Breast epithelium (tissue), 4 donors: ENCODE measurements at regions not wholly inside any gene's neighbourhood (a gene's known extent, or its start where the extent isn't known, plus 50 kb on each side); places are given as distances from the start of the nearest gene placed in this dataset.

ENCODE experiments used
- DNase-seq, 2 donors: peaks; one replicate each; pipeline ENCODE4 v3.0.0-alpha.2; 2019; ENCODE audit warnings: low spot score in 2 of 2
- H3K27ac ChIP-seq, 2 donors: fragments of 200-600 bp; sonication (generic) in 1 of 2; one replicate each; pipeline ENCODE4 v1.5.1; 2016 to 2019; ENCODE audit warnings: mild to moderate bottlenecking in 1 of 2
- H3K27me3 ChIP-seq, 2 donors: fragments of 200-600 bp; sonication (generic) in 1 of 2; one replicate each; pipeline versions ENCODE4 v1.5.1 to v1.6.0; 2017 to 2019; ENCODE audit warnings: control low read depth in 1 of 2, mild to moderate bottlenecking in 1 of 2
- H3K36me3 ChIP-seq: fragments of 200-600 bp; one replicate; pipeline ENCODE4 v1.5.1; 2019
- H3K4me1 ChIP-seq, 2 donors: fragments of 200-600 bp; sonication (generic); one replicate each; pipeline ENCODE4 v1.5.1; 2016 to 2019; ENCODE audit warnings: control low read depth in 1 of 2
- H3K4me3 ChIP-seq, 3 donors: fragments of 200-600 bp; sonication (generic); 1 replicate in 2 of 3; 2 replicates in 1 of 3; pipeline ENCODE4 v1.5.1; 2016 to 2019; ENCODE audit warnings: mild to moderate bottlenecking in 3 of 3, moderate library complexity in 2 of 3
- H3K9me3 ChIP-seq, 2 donors: fragments of 200-600 bp; sonication (generic) in 1 of 2; one replicate each; pipeline ENCODE4 v1.5.1; 2016 to 2019; ENCODE audit warnings: control low read depth in 1 of 2
- POLR2A ChIP-seq: fragments of 450-650 bp; IDR thresholded peaks from one replicate; pipeline ENCODE4 v1.6.1; 2016; ENCODE audit warnings: antibody characterized with exemption, mild to moderate bottlenecking, moderate library complexity
- POLR2AphosphoS5 ChIP-seq, 3 donors: sonication (generic); formaldehyde crosslinking; IDR thresholded peaks; one replicate each; pipeline ENCODE4 v1.6.1; 2017; ENCODE audit warnings: antibody characterized with exemption in 3 of 3
- intact Hi-C: fragments of 100-400 bp; cut with DNase I; formaldehyde crosslinking; loops from one replicate; pipeline ENCODE4 v1.15.1; 2023; ENCODE audit warnings: low total_unique reads
- TF ChIP-seq, protein P1 (sequence below), 3 donors: fragments of 450-650 bp; IDR thresholded peaks; one replicate each; pipeline ENCODE4 v1.5.1; 2016 to 2017; ENCODE audit warnings: antibody characterized with exemption in 3 of 3, mild to moderate bottlenecking in 3 of 3, moderate library complexity in 3 of 3

DNA sequence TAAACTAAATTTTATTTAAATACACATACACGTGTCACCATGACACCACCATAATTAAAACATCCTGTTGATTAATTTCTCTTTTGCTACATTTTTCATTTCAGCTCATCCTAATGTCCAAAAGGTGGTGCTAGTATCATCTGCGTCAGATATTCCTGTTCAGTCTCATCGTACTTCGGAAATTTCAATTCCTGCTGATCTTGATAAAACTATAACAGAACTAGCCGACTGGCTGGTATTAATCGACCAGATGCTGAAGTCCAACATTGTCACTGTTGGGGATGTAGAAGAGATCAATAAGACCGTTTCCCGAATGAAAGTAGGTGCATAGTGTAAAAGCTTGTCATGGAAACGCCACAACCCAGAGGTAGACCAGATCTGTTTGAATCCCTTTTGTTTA is 263.4 kb downstream of the UTRN start:
- H3K9me3 ChIP-seq, result no peaks in the 10 kb centered on the region
- DNase-seq, result no peak
- intact Hi-C loops, result no loop called here
- H3K27me3 ChIP-seq, result no peaks in the 10 kb centered on the region
- H3K27ac ChIP-seq, result no peak overlapping the region
- no peak overlapping the region for H3K4me3 ChIP-seq
- H3K4me1 ChIP-seq, result no peaks in the 10 kb centered on the region
- no peaks in the 10 kb centered on the region for H3K36me3 ChIP-seq
- no peak for TF ChIP-seq POLR2AphosphoS5 (IDR thresholded peaks at IDR 0.05)
- TF ChIP-seq, protein P1, sequence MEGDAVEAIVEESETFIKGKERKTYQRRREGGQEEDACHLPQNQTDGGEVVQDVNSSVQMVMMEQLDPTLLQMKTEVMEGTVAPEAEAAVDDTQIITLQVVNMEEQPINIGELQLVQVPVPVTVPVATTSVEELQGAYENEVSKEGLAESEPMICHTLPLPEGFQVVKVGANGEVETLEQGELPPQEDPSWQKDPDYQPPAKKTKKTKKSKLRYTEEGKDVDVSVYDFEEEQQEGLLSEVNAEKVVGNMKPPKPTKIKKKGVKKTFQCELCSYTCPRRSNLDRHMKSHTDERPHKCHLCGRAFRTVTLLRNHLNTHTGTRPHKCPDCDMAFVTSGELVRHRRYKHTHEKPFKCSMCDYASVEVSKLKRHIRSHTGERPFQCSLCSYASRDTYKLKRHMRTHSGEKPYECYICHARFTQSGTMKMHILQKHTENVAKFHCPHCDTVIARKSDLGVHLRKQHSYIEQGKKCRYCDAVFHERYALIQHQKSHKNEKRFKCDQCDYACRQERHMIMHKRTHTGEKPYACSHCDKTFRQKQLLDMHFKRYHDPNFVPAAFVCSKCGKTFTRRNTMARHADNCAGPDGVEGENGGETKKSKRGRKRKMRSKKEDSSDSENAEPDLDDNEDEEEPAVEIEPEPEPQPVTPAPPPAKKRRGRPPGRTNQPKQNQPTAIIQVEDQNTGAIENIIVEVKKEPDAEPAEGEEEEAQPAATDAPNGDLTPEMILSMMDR (IDR thresholded peaks at IDR 0.05), result no peak

DNA sequence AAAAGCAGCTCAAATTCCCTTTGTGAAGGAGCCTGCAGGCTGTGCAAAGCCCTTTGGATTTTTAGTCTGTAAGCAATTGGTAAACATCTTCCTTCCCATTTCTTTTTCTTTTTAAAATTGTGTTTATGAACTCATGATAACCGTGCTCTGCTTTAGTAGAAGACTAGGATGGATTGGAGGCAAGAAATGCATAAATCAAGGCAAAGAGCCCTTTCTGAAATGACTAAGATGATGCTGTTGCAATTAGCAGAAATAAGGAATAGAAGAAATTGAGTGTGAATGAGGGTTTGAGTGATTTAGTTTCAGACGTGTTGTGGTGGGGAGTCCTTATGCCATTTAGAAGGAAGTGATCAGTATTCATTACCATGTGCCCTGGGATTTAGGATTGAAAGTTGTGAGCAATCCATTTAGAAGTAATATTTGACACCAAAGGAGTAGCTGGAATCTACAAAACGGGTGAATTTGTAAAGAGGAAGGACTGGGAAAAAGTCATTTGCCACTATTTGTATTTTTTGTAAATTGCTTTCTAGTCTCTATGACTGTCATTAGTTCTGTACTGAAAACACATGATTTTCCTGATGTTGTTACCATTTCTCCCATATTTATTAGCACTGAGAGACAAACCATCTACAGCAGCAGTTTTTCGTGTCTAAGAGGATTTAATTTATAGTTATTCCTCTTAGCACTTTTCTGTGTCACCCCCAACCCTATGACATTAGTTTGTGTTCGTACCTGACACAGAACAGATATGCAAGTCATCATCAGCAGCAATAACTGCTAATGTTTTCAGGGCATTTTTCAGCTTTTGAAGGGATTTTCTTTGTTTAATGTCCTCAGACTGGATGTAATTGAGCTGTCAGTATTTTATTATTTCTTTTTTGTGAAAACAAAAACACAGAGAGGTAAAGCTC is 265.0 kb downstream of the UTRN start:
- no peaks in the 10 kb centered on the region for H3K4me1 ChIP-seq
- H3K27ac ChIP-seq, result no peak overlapping the region
- no peak for DNase-seq
- no peaks in the 10 kb centered on the region for H3K9me3 ChIP-seq
- intact Hi-C loops, result no loop called here
- TF ChIP-seq POLR2A (no peak), POLR2AphosphoS5 (IDR thresholded peaks at IDR 0.05) (no peak)
- TF ChIP-seq, protein P1 (IDR thresholded peaks at IDR 0.05), result no peak
- H3K4me3 ChIP-seq, result no peak overlapping the region
- no peaks in the 10 kb centered on the region for H3K27me3 ChIP-seq
- H3K36me3 ChIP-seq, result no peaks in the 10 kb centered on the region

DNA sequence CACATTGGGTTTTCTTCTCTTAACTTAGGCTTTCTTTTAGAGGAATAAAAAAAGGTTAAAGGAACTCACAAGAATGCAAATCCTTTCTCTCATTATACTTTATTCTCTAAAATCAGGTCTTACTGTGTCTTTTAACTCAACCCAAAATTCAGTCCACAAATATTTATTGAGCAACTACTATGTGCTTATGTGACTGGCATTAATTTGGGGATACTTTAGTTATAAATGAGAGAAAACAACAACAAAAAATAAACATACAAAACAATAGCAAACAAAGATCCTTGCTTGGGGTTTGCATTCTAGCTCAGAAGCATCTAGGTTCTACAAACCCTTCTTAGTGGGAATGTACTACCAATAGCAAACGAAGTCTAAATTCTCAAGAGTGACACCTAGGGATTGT is 266.2 kb downstream of the UTRN start:
- Histone ChIP-seq H3K4me3 (no peak overlapping the region), H3K9me3 (no peaks in the 10 kb centered on the region), H3K27me3 (no peaks in the 10 kb centered on the region), H3K36me3 (no peaks in the 10 kb centered on the region), H3K4me1 (no peaks in the 10 kb centered on the region), H3K27ac (no peak overlapping the region)
- DNase-seq, result no peak
- intact Hi-C loops, result no loop called here
- TF ChIP-seq POLR2AphosphoS5 (IDR thresholded peaks at IDR 0.05) (no peak), POLR2A (no peak)
- TF ChIP-seq, protein P1 (IDR thresholded peaks at IDR 0.05), result no peak

DNA sequence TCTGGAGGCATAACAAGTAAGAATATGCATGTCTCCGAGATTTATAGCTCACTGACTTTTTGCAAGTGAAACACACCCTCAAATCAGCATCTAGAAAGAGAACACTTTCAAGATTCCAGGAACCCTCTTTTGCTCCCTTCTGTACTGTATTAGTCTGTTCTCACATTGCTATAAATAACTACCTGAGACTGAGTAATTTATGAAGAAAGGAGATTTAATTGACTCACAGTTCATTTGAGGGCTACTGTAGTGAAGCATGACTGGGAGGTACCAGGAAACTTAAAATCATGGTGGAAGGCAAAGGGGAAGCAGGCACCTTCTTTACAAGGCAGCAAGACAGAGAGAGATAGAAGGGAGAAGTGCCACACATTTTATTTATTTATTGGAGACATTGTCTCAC is 269.9 kb downstream of the UTRN start:
- H3K4me3 ChIP-seq, result no peak overlapping the region
- H3K27me3 ChIP-seq, result no peaks in the 10 kb centered on the region
- intact Hi-C loops, result no loop called here
- no peaks in the 10 kb centered on the region for H3K4me1 ChIP-seq
- peaks cover 4% of the 10 kb centered on the region for H3K36me3 ChIP-seq
- no peak for DNase-seq
- TF ChIP-seq POLR2AphosphoS5 (IDR thresholded peaks at IDR 0.05), result no peak
- TF ChIP-seq, protein P1 (IDR thresholded peaks at IDR 0.05), result no peak
- TF ChIP-seq POLR2A, result no peak
- H3K9me3 ChIP-seq, result no peaks in the 10 kb centered on the region
- no peak overlapping the region for H3K27ac ChIP-seq

DNA sequence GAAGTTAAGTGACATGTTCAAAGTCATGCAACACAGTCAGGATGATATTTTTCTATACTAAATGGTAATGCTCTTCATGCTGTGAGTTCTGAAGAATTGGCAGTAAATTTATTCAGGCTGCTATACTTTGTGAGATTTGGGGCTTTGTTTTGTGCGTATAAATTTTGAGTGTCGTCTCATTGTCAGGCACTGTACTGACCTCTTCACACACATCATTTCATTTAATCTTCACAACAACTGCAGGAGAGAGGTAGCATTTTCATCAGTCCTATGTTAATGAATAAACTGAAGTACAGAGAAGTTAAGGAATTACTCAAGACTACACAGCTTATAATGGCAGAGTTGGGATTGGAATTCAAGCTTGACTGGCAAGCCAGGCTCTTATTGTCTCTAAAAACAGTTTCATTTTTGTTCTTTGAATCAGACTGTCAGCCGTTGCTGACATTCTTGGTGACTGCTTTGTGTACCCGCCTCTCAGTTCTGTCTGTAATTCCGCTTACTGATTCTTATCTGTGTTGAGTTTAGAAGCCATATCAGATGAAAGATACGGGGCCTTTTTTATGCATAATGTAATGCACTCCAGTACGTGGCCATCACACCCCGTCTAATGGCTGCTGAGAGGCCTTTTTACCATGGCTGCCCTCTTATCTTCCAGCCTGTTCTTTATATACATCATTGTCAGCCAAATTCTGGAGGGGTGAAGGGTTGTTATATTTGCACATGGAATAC is 274.9 kb downstream of the UTRN start:
- intact Hi-C loops, result no loop called here

More for the DNA sequence above, 274.9 kb downstream of the UTRN start:
- DNase-seq, result no peak
- no peak overlapping the region for H3K27ac ChIP-seq
- H3K4me1 ChIP-seq, result no peaks in the 10 kb centered on the region
- H3K27me3 ChIP-seq, result no peaks in the 10 kb centered on the region
- no peak overlapping the region for H3K4me3 ChIP-seq
- no peak for TF ChIP-seq POLR2A
- TF ChIP-seq, protein P1 (IDR thresholded peaks at IDR 0.05), result no peak
- TF ChIP-seq POLR2AphosphoS5 (IDR thresholded peaks at IDR 0.05), result no peak
- no peaks in the 10 kb centered on the region for H3K9me3 ChIP-seq
- H3K36me3 ChIP-seq, result peaks cover 4% of the 10 kb centered on the region
